ENCODE measurements at regions not wholly inside any gene's neighbourhood (a gene's known extent, or its start where the extent isn't known, plus 50 kb on each side); places are given as distances from the start of the nearest gene placed in this dataset.

GRCh38 chr11:112336356-112336886 is 75.8 kb upstream of the PLET1 start:
- Mint-ChIP-seq H3K9me3 (no peaks in the 10 kb centered on the region), H3K36me3 (no peaks in the 10 kb centered on the region), H3K4me1 (no peaks in the 10 kb centered on the region), H3K27ac (no peak overlapping the region), H3K4me3 (no peak overlapping the region), H3K27me3 (ENCODE audit: low read depth in 2 of 2) (no peaks in the 10 kb centered on the region)
- no peaks in the 10 kb centered on the region for H3K4me1 ChIP-seq (ENCODE audit: control insufficient read depth, insufficient read depth, low read length)
- 98% methylated on average over 5 of the region's 5 CpGs for WGBS (ENCODE audit: insufficient coverage)
- no peak overlapping the region for H3K27ac ChIP-seq (ENCODE audit: low read length)
- H3K4me3 ChIP-seq (ENCODE audit: low read length), result no peak overlapping the region
- H3K36me3 ChIP-seq (ENCODE audit: control insufficient read depth, insufficient read depth, low read length), result no peaks in the 10 kb centered on the region
- DNase-seq (no peak), ATAC-seq (no peak)
- no peaks in the 10 kb centered on the region for H3K27me3 ChIP-seq (ENCODE audit: control insufficient read depth, insufficient read depth, low read length)
- intact Hi-C loops (cut with micrococcal nuclease), result no loop called here
- TF ChIP-seq CTCF (IDR thresholded peaks at IDR 0.05), result no peak
- no peaks in the 10 kb centered on the region for H3K9me3 ChIP-seq (ENCODE audit: control insufficient read depth, insufficient read depth, low read length)

- no peaks in the 10 kb centered on the region for H3K27me3 Mint-ChIP-seq (ENCODE audit: low read depth in 2 of 2)
- Histone ChIP-seq H3K36me3 (ENCODE audit: control insufficient read depth, insufficient read depth, low read length) (no peaks in the 10 kb centered on the region), H3K27me3 (ENCODE audit: control insufficient read depth, insufficient read depth, low read length) (no peaks in the 10 kb centered on the region), H3K4me1 (ENCODE audit: control insufficient read depth, insufficient read depth, low read length) (no peaks in the 10 kb centered on the region), H3K9me3 (ENCODE audit: control insufficient read depth, insufficient read depth, low read length) (no peaks in the 10 kb centered on the region), H3K4me3 (ENCODE audit: low read length) (no peak overlapping the region), H3K27ac (ENCODE audit: low read length) (no peak overlapping the region)
- H3K4me1 Mint-ChIP-seq, result no peaks in the 10 kb centered on the region
- H3K4me3 Mint-ChIP-seq, result no peak overlapping the region
- DNase-seq, result no peak
- 92% methylated on average over 2 of the region's 2 CpGs for WGBS (ENCODE audit: insufficient coverage)
- no peak overlapping the region for H3K27ac Mint-ChIP-seq
- intact Hi-C loops (cut with micrococcal nuclease), result no loop called here
- H3K9me3 Mint-ChIP-seq, result no peaks in the 10 kb centered on the region
- no peak for TF ChIP-seq CTCF (IDR thresholded peaks at IDR 0.05)
- H3K36me3 Mint-ChIP-seq, result no peaks in the 10 kb centered on the region
- no peak for ATAC-seq
Observed at GRCh38 chr11:112339566-112339965, 78.9 kb upstream of the PLET1 start.

- DNase-seq (no peak), ATAC-seq (no peak)
- Mint-ChIP-seq H3K27ac (no peak overlapping the region), H3K4me3 (no peak overlapping the region), H3K36me3 (no peaks in the 10 kb centered on the region), H3K4me1 (peaks cover 0 to 3% of the 10 kb centered on the region in 2 donors), H3K9me3 (no peaks in the 10 kb centered on the region), H3K27me3 (ENCODE audit: low read depth in 2 of 2) (no peaks in the 10 kb centered on the region)
- Histone ChIP-seq H3K4me3 (ENCODE audit: low read length) (no peak overlapping the region), H3K4me1 (ENCODE audit: control insufficient read depth, insufficient read depth, low read length) (no peaks in the 10 kb centered on the region), H3K27me3 (ENCODE audit: control insufficient read depth, insufficient read depth, low read length) (no peaks in the 10 kb centered on the region), H3K36me3 (ENCODE audit: control insufficient read depth, insufficient read depth, low read length) (no peaks in the 10 kb centered on the region), H3K9me3 (ENCODE audit: control insufficient read depth, insufficient read depth, low read length) (no peaks in the 10 kb centered on the region), H3K27ac (ENCODE audit: low read length) (no peak overlapping the region)
- intact Hi-C loops (cut with micrococcal nuclease), result no loop called here
- WGBS (ENCODE audit: insufficient coverage), result 95% methylated on average over 4 of the region's 6 CpGs
- no peak for TF ChIP-seq CTCF (IDR thresholded peaks at IDR 0.05)
Observed at GRCh38 chr11:112343368-112344039, 82.8 kb upstream of the PLET1 start.

- Histone ChIP-seq H3K27ac (ENCODE audit: low read length) (no peak overlapping the region), H3K4me1 (ENCODE audit: control insufficient read depth, insufficient read depth, low read length) (no peaks in the 10 kb centered on the region), H3K4me3 (ENCODE audit: low read length) (no peak overlapping the region), H3K9me3 (ENCODE audit: control insufficient read depth, insufficient read depth, low read length) (no peaks in the 10 kb centered on the region), H3K36me3 (ENCODE audit: control insufficient read depth, insufficient read depth, low read length) (no peaks in the 10 kb centered on the region), H3K27me3 (ENCODE audit: control insufficient read depth, insufficient read depth, low read length) (no peaks in the 10 kb centered on the region)
- Mint-ChIP-seq H3K27ac (no peak overlapping the region), H3K9me3 (no peaks in the 10 kb centered on the region), H3K36me3 (no peaks in the 10 kb centered on the region), H3K27me3 (ENCODE audit: low read depth in 2 of 2) (no peaks in the 10 kb centered on the region), H3K4me1 (peaks cover 0 to 7% of the 10 kb centered on the region in 2 donors), H3K4me3 (no peak overlapping the region)
- TF ChIP-seq CTCF (IDR thresholded peaks at IDR 0.05), result no peak
- WGBS (ENCODE audit: insufficient coverage), result 75% methylated on average over 1 of the region's 1 CpG
- ATAC-seq (no peak), DNase-seq (no peak)
- intact Hi-C loops (cut with micrococcal nuclease), result no loop called here
Observed at GRCh38 chr11:112344040-112344413, 83.4 kb upstream of the PLET1 start.

Measured in natural killer cell (primary cell).